Activated CD8-positive, alpha-beta T cell treated with anti-CD3 and anti-CD28 coated beads, Interleukin-2, amount 10 ng/mL, durations not matched to agents 7 days and 5 days (primary cell): ENCODE measurements at regions not wholly inside any gene's neighbourhood (a gene's known extent, or its start where the extent isn't known, plus 50 kb on each side); places are given as distances from the start of the nearest gene placed in this dataset.

ENCODE experiments used
- ATAC-seq: fragments of 150-1000 bp; cut with Tn5 transposase; one replicate; pipeline ENCODE4 v1.10.0; 2021; ENCODE audit warnings: moderate library complexity
- CTCF ChIA-PET: fragments of 350-600 bp; sonication (Branson Sonifier 250); formaldehyde crosslinking; loops from one replicate; lab custom pipeline; 2021; ENCODE audit warnings: antibody characterized with exemption; lab: Charles Lee
- POLR2A ChIA-PET: fragments of 350-600 bp; sonication (Branson Sonifier 250); formaldehyde crosslinking; loops from one replicate; lab custom pipeline; 2021; ENCODE audit warnings: antibody characterized with exemption; lab: Charles Lee
- DNase-seq: peaks from one replicate; pipeline ENCODE4 v3.0.0-alpha.2; 2020
- H3K27ac Mint-ChIP-seq: one replicate; pipeline ENCODE4 v1.8.0; 2021; ENCODE audit warnings: mild to moderate bottlenecking, mixed read lengths
- H3K27me3 Mint-ChIP-seq: one replicate; pipeline ENCODE4 v1.8.0; 2021; ENCODE audit warnings: low read depth, mixed read lengths
- H3K36me3 Mint-ChIP-seq: one replicate; pipeline ENCODE4 v1.8.0; 2021; ENCODE audit warnings: low read depth, mixed read lengths
- H3K4me1 Mint-ChIP-seq: one replicate; pipeline ENCODE4 v1.8.0; 2021; ENCODE audit warnings: low read depth, mixed read lengths
- H3K4me3 Mint-ChIP-seq: one replicate; pipeline ENCODE4 v1.8.0; 2021; ENCODE audit warnings: mild to moderate bottlenecking, mixed read lengths
- H3K9me3 Mint-ChIP-seq: one replicate; pipeline ENCODE4 v1.8.0; 2022; ENCODE audit warnings: mixed read lengths; ENCODE audit not compliant: insufficient read depth

- ATAC-seq: no peak
- Mint-ChIP-seq H3K36me3 (no peaks in the 10 kb centered on the region), H3K27ac (no peak overlapping the region), H3K9me3 (no peaks in the 10 kb centered on the region), H3K27me3 (peaks cover 22% of the 10 kb centered on the region), H3K4me1 (no peaks in the 10 kb centered on the region), H3K4me3 (no peak overlapping the region)
- ChIA-PET POLR2A (no interaction called here), CTCF (interaction anchor here (1.1 to 2.4 kb wide), 3 partner anchors 12 to 343 kb away, joined by 4 to 13 read pairs (median 10); partner anchors contain the start of gene SNX18)
- DNase-seq: no peak
These were observed 152.5 kb downstream of the ESM1 start for GRCh38 chr5:54832858-54833257.

GRCh38 chr5:54832045-54832444 lies 153.3 kb downstream of the ESM1 start:
- ChIA-PET CTCF (interaction anchor here (1.1 to 1.2 kb wide), 2 partner anchors 315 to 342 kb away, joined by 3 to 4 read pairs; partner anchors contain the start of gene SNX18), POLR2A (no interaction called here)
- Mint-ChIP-seq H3K4me3 (no peak overlapping the region), H3K27ac (no peak overlapping the region), H3K9me3 (no peaks in the 10 kb centered on the region), H3K36me3 (no peaks in the 10 kb centered on the region), H3K4me1 (no peaks in the 10 kb centered on the region), H3K27me3 (peaks cover 19% of the 10 kb centered on the region)
- ATAC-seq: no peak
- DNase-seq: no peak

GRCh38 chr5:54831233-54831632 lies 154.2 kb downstream of the ESM1 start:
- Mint-ChIP-seq H3K4me3 (no peak overlapping the region), H3K27me3 (peaks cover 19% of the 10 kb centered on the region), H3K36me3 (no peaks in the 10 kb centered on the region), H3K27ac (no peak overlapping the region), H3K4me1 (no peaks in the 10 kb centered on the region), H3K9me3 (no peaks in the 10 kb centered on the region)
- DNase-seq: no peak
- ATAC-seq: no peak
- CTCF ChIA-PET: interaction anchor here (0.8 to 1.4 kb wide), 2 partner anchors 14 to 341 kb away, joined by 3 to 4 read pairs; no protein-coding TSS in a partner anchor
- POLR2A ChIA-PET: no interaction called here

- no peak for ATAC-seq
- H3K4me3 Mint-ChIP-seq: no peak overlapping the region
- no peak overlapping the region for H3K27ac Mint-ChIP-seq
- H3K9me3 Mint-ChIP-seq: no peaks in the 10 kb centered on the region
- H3K36me3 Mint-ChIP-seq: no peaks in the 10 kb centered on the region
- peaks cover 19% of the 10 kb centered on the region for H3K27me3 Mint-ChIP-seq
- no peak for DNase-seq
- ChIA-PET POLR2A (interaction anchor here (1.1 kb wide), 1 partner anchor 301 kb away, joined by 3 read pairs; no protein-coding TSS in a partner anchor), CTCF (interaction anchor here (0.8 to 1.5 kb wide), 3 partner anchors 15 to 586 kb away, joined by 3 to 6 read pairs (median 4); no protein-coding TSS in a partner anchor)
- H3K4me1 Mint-ChIP-seq: no peaks in the 10 kb centered on the region
These were observed 155.5 kb downstream of the ESM1 start for GRCh38 chr5:54829676-54830535.

- no peaks in the 10 kb centered on the region for H3K36me3 Mint-ChIP-seq
- H3K27ac Mint-ChIP-seq: no peak overlapping the region
- CTCF ChIA-PET: interaction anchor here (1.4 to 1.5 kb wide), 2 partner anchors 16 to 38 kb away, joined by 4 to 6 read pairs; no protein-coding TSS in a partner anchor
- POLR2A ChIA-PET: no interaction called here
- ATAC-seq: no peak
- no peak overlapping the region for H3K4me3 Mint-ChIP-seq
- DNase-seq: no peak
- no peaks in the 10 kb centered on the region for H3K9me3 Mint-ChIP-seq
- peaks cover 19% of the 10 kb centered on the region for H3K27me3 Mint-ChIP-seq
- H3K4me1 Mint-ChIP-seq: no peaks in the 10 kb centered on the region
These were observed 156.3 kb downstream of the ESM1 start for GRCh38 chr5:54829102-54829501.

GRCh38 chr5:54828151-54828550 lies 157.2 kb downstream of the ESM1 start:
- DNase-seq (no peak), ATAC-seq (no peak)
- peaks cover 19% of the 10 kb centered on the region for H3K27me3 Mint-ChIP-seq
- ChIA-PET CTCF (interaction anchor here (1.4 kb wide), 1 partner anchor 17 kb away, joined by 4 read pairs; no protein-coding TSS in a partner anchor), POLR2A (no interaction called here)
- H3K4me1 Mint-ChIP-seq: no peaks in the 10 kb centered on the region
- H3K36me3 Mint-ChIP-seq: no peaks in the 10 kb centered on the region
- no peak overlapping the region for H3K27ac Mint-ChIP-seq
- no peak overlapping the region for H3K4me3 Mint-ChIP-seq
- H3K9me3 Mint-ChIP-seq: no peaks in the 10 kb centered on the region

GRCh38 chr5:54825005-54825404 lies 160.4 kb downstream of the ESM1 start:
- Mint-ChIP-seq H3K27ac (no peak overlapping the region), H3K4me3 (no peak overlapping the region), H3K9me3 (no peaks in the 10 kb centered on the region), H3K36me3 (no peaks in the 10 kb centered on the region), H3K4me1 (no peaks in the 10 kb centered on the region), H3K27me3 (peaks cover 23% of the 10 kb centered on the region)
- ChIA-PET POLR2A (interaction anchor here (0.6 kb wide), 1 partner anchor 313 kb away, joined by 3 read pairs; no protein-coding TSS in a partner anchor), CTCF (no interaction called here)
- no peak for DNase-seq
- ATAC-seq: no peak

- H3K27me3 Mint-ChIP-seq: peaks cover 15% of the 10 kb centered on the region
- H3K27ac Mint-ChIP-seq: no peak overlapping the region
- DNase-seq (no peak), ATAC-seq (no peak)
- no peak overlapping the region for H3K4me3 Mint-ChIP-seq
- H3K4me1 Mint-ChIP-seq: no peaks in the 10 kb centered on the region
- H3K9me3 Mint-ChIP-seq: no peaks in the 10 kb centered on the region
- ChIA-PET POLR2A (no interaction called here), CTCF (no interaction called here)
- no peaks in the 10 kb centered on the region for H3K36me3 Mint-ChIP-seq
These were observed 162.4 kb downstream of the ESM1 start for GRCh38 chr5:54823006-54823405.

GRCh38 chr5:54822324-54822687 lies 163.1 kb downstream of the ESM1 start:
- ATAC-seq (no peak), DNase-seq (no peak)
- Mint-ChIP-seq H3K9me3 (no peaks in the 10 kb centered on the region), H3K4me1 (no peaks in the 10 kb centered on the region), H3K36me3 (no peaks in the 10 kb centered on the region), H3K27ac (no peak overlapping the region), H3K4me3 (no peak overlapping the region), H3K27me3 (peaks cover 12% of the 10 kb centered on the region)
- CTCF ChIA-PET: interaction anchor here (1.7 kb wide), 1 partner anchor 27 kb away, joined by 5 read pairs; no protein-coding TSS in a partner anchor
- POLR2A ChIA-PET: no interaction called here

GRCh38 chr5:54821445-54822323 lies 163.7 kb downstream of the ESM1 start:
- peaks cover 10% of the 10 kb centered on the region for H3K27me3 Mint-ChIP-seq
- H3K4me3 Mint-ChIP-seq: no peak overlapping the region
- ChIA-PET CTCF (interaction anchor here (1.0 to 2.4 kb wide), 4 partner anchors 23 to 305 kb away, joined by 3 to 14 read pairs (median 4); no protein-coding TSS in a partner anchor), POLR2A (no interaction called here)
- no peak for ATAC-seq
- no peak overlapping the region for H3K27ac Mint-ChIP-seq
- DNase-seq: no peak
- no peaks in the 10 kb centered on the region for H3K4me1 Mint-ChIP-seq
- H3K36me3 Mint-ChIP-seq: no peaks in the 10 kb centered on the region
- no peaks in the 10 kb centered on the region for H3K9me3 Mint-ChIP-seq

GRCh38 chr5:54820346-54821134 lies 164.9 kb downstream of the ESM1 start:
- no peak overlapping the region for H3K4me3 Mint-ChIP-seq
- ChIA-PET CTCF (interaction anchor here (1.0 to 2.4 kb wide), 4 partner anchors 24 to 304 kb away, joined by 3 to 14 read pairs (median 4); no protein-coding TSS in a partner anchor), POLR2A (interaction anchor here (0.8 kb wide), 1 partner anchor 12 kb away, joined by 3 read pairs; no protein-coding TSS in a partner anchor)
- H3K36me3 Mint-ChIP-seq: no peaks in the 10 kb centered on the region
- no peaks in the 10 kb centered on the region for H3K9me3 Mint-ChIP-seq
- ATAC-seq: no peak
- H3K27me3 Mint-ChIP-seq: peaks cover 17% of the 10 kb centered on the region
- DNase-seq: no peak
- no peak overlapping the region for H3K27ac Mint-ChIP-seq
- no peaks in the 10 kb centered on the region for H3K4me1 Mint-ChIP-seq
